ENCODE measurements at regions not wholly inside any gene's neighbourhood (a gene's known extent, or its start where the extent isn't known, plus 50 kb on each side); places are given as distances from the start of the nearest gene placed in this dataset.

DNA sequence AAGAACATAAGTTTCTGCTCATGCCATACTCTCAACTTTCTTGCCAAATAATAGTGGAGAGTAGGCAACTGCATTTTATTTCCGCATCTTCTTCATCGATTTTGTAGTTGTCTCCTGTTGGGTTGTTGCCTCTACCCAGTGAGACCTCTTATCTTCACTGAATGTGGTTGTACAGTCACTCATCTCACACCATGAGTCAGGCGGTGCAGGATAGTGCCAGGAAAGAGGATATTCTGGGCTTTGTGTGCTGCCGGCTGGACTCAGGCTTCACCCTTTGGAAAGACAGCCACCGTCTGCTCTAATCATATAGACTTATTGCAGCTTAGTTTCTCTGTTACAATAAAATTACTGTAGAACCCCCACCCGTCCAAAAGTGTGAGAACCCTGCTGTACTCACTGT, 154.3 kb upstream of the USP24 start:
- TF ChIP-seq CTCF (IDR thresholded peaks at IDR 0.05; ENCODE audit: low read depth, low read length, missing control alignments): no peak

GRCh38 chr1:55368698-55369097, 153.5 kb upstream of the USP24 start:
- H3K4me3 ChIP-seq (ENCODE audit: low read depth, low read length): no peak overlapping the region
- no peak for TF ChIP-seq CTCF (IDR thresholded peaks at IDR 0.05; ENCODE audit: low read depth, low read length, missing control alignments)
- no peak for DNase-seq (ENCODE audit: low read depth)

More for the DNA sequence above, 154.3 kb upstream of the USP24 start:
- H3K4me3 ChIP-seq (ENCODE audit: low read depth, low read length): no peak overlapping the region
- no peak for DNase-seq (ENCODE audit: low read depth)

- no peak for DNase-seq (ENCODE audit: low read depth)
- TF ChIP-seq CTCF (IDR thresholded peaks at IDR 0.05; ENCODE audit: low read depth, low read length, missing control alignments): no peak
Observed at GRCh38 chr1:55367273-55367672, 152.1 kb upstream of the USP24 start.

DNA sequence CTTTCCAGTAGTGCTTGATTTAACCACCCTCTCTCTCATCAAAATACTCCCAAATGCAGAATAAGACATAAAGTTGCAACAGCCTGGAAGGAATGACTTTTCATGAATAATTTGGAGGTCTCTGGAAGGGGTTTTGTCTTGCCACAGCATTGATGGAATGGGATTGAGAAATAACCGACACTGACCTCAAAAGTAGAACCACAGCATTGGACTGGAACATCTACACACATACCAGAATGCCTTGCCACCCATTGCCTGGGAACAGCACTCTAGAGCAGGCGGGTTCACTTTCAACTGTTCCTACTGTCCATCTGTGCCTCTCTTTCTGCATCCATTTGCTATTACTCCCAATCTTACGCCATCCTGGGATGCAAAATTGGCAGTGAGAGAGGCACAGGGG, 149.1 kb upstream of the USP24 start:
- H3K4me3 ChIP-seq (ENCODE audit: low read depth, low read length): no peak overlapping the region
- no peak for DNase-seq (ENCODE audit: low read depth)
- no peak for TF ChIP-seq CTCF (IDR thresholded peaks at IDR 0.05; ENCODE audit: low read depth, low read length, missing control alignments)

More at GRCh38 chr1:55367273-55367672, 152.1 kb upstream of the USP24 start:
- H3K4me3 ChIP-seq (ENCODE audit: low read depth, low read length): no peak overlapping the region

- TF ChIP-seq CTCF (IDR thresholded peaks at IDR 0.05; ENCODE audit: low read depth, low read length, missing control alignments): no peak
- no peak overlapping the region for H3K4me3 ChIP-seq (ENCODE audit: low read depth, low read length)
- no peak for DNase-seq (ENCODE audit: low read depth)
Observed at GRCh38 chr1:55363268-55363667, 148.1 kb upstream of the USP24 start.

DNA sequence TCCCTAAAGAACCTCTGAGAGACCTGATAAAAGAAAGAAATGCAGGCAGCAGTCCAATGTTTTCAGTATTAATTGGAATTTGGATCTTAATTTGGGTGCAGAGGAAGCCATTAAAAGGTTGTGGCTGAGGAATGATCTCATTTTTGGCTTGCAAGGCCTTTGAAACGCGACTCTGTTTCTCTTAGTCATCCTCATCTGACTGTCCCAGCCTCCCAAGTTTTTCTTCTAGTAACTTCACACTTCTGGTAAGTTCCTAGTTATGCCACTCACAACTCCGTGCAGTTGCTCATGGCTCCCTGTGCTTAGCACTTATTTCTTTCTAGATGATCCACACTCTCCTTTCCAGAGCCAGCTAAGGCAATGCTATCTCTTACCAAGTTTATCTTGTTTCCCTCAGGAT, 147.4 kb upstream of the USP24 start:
- no peak for TF ChIP-seq CTCF (IDR thresholded peaks at IDR 0.05; ENCODE audit: low read depth, low read length, missing control alignments)
- no peak for DNase-seq (ENCODE audit: low read depth)
- H3K4me3 ChIP-seq (ENCODE audit: low read depth, low read length): no peak overlapping the region

DNA sequence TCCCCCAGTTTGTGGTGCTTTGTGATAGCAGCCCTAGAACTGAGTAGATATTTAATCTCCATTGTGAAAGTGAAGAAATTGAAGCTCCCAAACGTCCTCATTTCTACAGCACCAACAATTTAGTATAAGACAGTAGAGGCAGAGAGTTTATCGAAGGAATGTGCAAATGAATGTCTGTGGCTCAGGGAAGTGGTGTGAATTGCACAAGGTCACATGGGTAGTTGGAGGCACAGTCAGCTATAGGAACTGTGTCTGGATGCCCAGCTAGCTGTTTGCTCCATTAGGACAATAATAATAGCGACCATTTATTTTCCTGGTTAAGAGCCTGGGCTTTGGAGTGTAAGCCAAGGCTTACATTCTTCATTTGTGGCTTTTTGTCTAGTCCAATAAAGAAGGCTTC, 144.4 kb upstream of the USP24 start:
- TF ChIP-seq CTCF (IDR thresholded peaks at IDR 0.05; ENCODE audit: low read depth, low read length, missing control alignments): no peak
- no peak for DNase-seq (ENCODE audit: low read depth)
- H3K4me3 ChIP-seq (ENCODE audit: low read depth, low read length): no peak overlapping the region

Data from GM12864 (cell line).